ENCODE measurements at regions not wholly inside any gene's neighbourhood (a gene's known extent, or its start where the extent isn't known, plus 50 kb on each side); places are given as distances from the start of the nearest gene placed in this dataset.

DNA sequence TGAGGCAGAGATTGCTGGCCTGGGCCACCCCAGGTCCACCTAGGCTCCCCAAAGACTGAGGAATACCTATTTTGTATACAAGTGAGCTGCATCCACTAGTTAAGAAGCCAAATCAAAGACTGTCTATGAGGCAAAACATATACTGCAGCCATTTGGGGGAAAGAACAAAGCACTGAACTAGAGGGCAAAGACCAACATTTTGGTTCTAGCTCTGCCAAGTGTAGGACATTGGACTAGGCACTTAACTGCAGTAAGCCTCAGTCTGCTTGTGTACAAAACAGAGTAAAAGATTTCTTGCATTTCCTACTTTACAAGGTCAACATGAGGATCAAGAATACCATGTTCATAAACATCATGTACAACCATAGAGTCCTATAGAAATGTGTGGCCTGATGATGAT, 94.8 kb upstream of the CYP1B1 start:
- TF ChIP-seq, protein P1, sequence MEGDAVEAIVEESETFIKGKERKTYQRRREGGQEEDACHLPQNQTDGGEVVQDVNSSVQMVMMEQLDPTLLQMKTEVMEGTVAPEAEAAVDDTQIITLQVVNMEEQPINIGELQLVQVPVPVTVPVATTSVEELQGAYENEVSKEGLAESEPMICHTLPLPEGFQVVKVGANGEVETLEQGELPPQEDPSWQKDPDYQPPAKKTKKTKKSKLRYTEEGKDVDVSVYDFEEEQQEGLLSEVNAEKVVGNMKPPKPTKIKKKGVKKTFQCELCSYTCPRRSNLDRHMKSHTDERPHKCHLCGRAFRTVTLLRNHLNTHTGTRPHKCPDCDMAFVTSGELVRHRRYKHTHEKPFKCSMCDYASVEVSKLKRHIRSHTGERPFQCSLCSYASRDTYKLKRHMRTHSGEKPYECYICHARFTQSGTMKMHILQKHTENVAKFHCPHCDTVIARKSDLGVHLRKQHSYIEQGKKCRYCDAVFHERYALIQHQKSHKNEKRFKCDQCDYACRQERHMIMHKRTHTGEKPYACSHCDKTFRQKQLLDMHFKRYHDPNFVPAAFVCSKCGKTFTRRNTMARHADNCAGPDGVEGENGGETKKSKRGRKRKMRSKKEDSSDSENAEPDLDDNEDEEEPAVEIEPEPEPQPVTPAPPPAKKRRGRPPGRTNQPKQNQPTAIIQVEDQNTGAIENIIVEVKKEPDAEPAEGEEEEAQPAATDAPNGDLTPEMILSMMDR (conservative IDR thresholded peaks at IDR 0.05 in 1 of 2, IDR thresholded peaks at IDR 0.05 in 1 of 2; ENCODE audit: low read depth in 1 of 2, low read length in 2 of 2), result no peak
- TF ChIP-seq EZH2 (IDR thresholded peaks at IDR 0.05; ENCODE audit: low read length, missing control alignments), result no peak
